Stimulated activated CD4-positive, alpha-beta T cell treated with anti-CD3 and anti-CD28 coated beads, Interleukin-1b, Interleukin-23, amount 100 ng/mL, for 4 hours (primary cell): ENCODE measurements at regions not wholly inside any gene's neighbourhood (a gene's known extent, or its start where the extent isn't known, plus 50 kb on each side); places are given as distances from the start of the nearest gene placed in this dataset.

ENCODE experiments used
- DNase-seq, 2 donors: peaks; one replicate each; pipeline ENCODE4 v3.0.0-alpha.2; 2020; ENCODE audit warnings: low read depth in 2 of 2

DNA sequence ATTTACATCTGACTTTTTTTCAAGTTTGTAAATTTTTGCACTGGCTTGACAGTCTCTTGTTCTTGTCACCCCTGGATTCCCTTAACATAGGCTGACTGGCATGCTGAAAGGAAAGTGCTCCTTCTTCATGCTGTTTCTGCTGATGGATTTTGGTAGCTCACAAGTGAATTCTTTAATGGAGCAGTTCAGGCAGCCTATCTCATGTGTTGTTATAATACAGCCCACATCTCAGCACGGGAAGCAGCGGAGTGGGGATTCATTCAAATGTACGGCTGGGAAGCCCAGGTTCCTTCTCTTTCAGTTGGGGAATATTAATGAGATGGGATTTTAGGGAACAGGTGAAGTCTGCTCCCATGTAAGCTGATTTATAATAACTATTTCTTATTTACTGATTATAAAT, 142.8 kb downstream of the CD8B2 start:
- DNase-seq = no peak

DNA sequence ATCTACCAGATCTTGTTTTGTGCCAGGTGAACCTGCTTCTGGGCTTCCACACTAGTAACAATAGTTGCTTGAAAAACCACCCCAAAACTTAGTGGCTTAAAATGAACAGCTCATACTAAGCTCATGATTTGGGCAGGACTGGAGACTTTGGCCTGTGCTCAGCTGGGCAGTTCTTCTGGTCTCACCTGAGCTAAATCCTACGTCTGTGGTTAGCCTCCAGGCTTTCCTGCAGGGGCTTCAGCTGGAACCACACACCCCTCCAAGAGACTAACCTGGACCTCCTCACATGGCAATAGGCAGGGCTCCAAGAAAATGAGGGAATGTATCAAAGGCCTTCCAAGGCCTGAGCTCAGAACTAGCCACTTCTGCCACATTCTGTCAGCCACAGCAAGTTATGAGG, 144.1 kb downstream of the CD8B2 start:
- DNase-seq = no peak

DNA sequence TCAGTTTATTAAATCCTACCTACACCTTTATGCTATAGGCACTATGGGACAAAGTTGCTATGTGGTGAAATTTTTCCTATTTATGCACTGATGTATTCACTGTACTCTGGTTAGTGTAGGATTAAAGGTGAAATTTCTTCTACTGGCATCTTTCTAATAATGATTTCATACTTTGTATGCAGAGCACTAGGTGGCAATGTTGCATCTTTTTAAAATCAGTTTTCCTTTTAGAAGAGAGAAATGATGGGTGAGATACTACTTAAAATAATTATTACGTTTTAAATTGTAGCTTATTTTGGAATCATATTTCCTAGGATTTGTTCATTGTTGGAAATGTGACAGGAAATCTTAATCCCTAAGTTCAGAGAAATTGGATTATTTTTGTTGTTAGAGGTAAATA, 150.9 kb downstream of the CD8B2 start:
- DNase-seq = no peak

DNA sequence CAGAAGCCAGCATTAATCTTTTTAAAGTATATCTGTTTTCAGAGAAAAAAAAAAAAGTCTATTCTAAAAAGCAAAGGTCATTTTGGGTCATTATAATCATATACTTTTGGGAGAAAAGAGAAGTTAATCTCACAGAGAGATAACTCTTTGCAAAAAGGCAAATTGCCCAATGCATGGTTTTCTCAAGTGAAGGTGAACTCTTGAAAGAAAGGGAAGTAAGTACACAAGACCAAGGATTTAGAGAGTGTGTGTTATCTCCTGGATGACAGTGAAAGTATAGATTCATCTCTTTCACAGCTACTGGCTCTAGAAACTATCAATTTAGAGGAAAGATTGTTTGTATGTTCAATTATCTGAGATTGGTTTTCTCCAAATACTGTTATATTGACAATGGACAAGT, 151.4 kb downstream of the CD8B2 start:
- DNase-seq = no peak

DNA sequence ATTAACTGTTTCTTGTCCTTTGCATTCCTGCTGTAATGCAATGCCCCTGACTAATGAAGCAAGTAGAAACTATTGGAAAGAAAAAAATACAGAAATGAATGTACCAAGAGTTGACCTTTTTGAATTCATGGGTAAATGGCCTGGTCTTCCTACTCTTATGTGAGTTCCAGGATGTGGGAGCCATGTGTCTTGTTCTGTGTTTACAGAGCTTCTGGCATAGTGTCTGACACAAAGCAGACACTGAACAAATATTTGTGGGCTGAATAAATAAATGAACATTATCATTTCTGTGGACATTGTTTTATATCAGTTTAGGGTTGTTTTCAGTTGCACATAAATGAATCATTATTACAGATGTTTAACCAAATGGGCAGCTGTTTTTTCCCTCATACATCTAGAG, 155.5 kb downstream of the CD8B2 start:
- no peak for DNase-seq

DNA sequence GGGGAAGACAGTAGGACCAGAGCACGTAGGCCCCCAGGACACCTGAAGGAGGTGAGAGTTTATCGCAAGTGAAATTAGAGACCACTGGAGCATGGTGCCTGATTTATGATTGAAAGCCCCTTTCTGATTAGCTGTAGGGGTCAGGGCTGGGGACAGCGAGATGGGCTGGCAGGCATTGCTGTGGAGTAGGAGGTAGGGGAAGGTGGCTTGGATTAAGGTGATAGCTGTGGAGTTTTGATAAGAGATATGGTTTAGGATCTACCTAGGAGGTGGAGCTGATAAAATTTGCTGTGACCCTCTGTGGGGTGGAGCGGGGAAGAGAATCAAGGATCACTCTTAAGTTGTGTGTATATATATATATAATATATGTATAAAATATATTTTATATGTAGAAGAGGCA, 157.5 kb downstream of the CD8B2 start:
- no peak for DNase-seq

DNA sequence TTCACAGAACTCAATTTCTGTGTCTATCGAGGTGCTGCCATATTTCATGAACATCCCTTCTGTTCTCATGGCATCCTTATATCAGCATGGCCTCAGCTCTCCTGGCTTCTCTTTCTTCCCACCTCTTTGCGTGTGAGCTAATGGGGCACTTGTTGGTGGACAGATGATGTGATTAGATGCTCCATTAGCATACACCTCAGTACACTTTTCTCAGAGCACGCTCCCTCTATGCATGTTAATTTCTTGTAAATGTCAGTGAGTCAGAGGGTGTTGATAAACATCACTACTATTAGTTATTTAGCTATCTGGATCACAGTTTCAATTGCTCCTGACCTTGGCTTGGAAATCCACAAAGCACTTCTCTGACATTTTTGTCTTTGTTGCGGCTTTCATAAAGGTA, 159.4 kb downstream of the CD8B2 start:
- no peak for DNase-seq

DNA sequence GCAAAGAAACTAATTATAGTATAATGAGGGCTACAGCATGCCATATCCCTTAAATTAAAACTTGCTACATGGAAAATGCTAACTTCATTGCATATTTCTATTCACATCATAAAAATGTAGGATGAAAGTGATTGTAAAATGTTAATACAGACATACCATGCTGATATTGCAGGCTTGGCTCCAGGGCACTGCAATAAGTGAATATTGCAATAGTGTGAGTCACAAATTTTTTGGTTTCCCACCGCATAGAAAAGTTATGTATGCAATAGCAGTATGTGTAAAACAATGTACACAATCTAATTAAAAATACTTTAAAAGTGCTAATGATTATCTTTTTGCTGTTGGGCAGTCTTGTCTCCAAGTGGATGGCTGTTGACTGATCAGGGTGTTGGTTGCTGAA, 162.1 kb downstream of the CD8B2 start:
- DNase-seq = no peak

DNA sequence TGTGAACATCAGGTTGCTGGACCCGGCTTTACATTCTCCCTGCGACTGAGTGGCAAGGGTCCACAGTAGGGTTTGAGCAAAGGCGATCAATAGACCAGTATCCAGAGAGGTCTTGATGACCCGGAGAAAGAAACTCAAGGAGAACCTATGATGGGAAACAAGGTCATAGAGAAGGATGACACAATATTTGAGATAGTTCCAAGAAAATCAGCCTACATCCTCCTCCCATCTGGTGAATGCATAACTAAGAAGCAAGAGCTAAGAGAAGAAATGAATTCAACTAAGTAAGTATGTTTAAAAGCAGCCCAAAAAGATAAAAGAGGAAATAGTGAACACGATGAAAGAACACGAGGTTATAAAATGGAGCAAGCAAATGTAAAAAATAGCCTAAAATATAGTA, 166.3 kb downstream of the CD8B2 start:
- DNase-seq = no peak

DNA sequence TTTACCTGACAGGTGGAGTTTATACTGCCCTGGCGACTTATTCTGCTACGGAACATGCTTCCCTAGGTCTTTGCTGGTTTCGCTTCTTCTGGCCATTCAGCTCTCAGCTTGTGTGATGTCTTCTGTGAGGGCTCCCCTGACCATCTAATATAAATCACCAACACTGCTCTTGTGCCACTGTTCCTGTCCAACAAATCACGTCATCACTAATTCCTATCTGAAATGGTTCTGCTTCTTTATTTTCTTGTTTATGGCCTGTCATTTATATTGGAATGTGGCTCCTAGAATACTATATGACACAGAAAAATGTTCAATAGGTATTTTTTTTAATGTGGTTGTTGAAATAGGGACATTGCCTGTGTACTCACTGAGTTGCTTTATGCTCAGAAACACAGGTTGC, 171.5 kb downstream of the CD8B2 start:
- no peak for DNase-seq

DNA sequence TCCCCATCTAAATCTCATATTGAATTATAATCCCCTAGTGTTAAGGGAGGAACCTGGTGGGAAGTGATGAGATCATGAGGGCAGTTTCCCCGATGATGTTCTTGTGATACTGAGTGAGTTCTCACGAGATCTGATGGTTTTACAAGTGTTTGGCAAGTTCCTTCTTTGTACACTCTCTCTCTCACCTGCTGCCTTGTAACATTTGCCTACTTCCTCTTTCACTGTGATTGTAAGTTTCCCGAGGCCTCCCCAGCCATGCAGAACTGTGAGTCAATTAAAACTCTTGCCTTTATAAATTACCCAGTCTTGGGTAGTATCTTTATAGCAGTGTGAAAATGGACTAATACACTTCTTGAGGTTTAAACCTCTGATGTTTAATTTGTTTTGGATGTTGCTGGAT, 177.5 kb downstream of the CD8B2 start:
- no peak for DNase-seq

DNA sequence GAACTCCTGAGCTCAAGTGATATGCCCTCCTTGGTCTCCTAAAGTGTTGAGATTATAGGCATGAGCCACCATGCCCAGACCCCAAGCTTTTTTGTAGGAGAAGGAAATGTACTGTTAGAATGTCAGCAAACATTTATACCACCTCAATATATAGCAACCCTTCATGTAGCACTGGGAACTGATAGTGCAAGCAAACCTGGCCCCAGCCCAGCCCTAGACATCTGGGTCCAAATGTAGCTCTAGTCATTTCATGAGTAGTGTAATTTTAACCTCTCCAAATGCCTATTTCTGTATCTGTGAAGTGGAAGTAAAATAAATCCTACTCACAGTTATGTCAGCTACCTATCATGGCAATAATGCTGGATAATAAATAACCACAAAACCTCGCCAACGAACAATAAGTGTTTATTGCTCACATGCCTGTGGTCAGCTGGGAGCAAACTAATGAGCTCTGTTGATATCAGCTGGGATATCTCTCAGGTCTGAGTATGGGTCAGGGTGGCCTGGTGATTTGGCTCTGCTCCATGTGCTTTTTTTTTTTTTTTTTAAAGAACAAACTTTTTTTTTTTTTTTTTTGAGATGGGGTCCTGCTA, 180.4 kb downstream of the CD8B2 start:
- DNase-seq = no peak

DNA sequence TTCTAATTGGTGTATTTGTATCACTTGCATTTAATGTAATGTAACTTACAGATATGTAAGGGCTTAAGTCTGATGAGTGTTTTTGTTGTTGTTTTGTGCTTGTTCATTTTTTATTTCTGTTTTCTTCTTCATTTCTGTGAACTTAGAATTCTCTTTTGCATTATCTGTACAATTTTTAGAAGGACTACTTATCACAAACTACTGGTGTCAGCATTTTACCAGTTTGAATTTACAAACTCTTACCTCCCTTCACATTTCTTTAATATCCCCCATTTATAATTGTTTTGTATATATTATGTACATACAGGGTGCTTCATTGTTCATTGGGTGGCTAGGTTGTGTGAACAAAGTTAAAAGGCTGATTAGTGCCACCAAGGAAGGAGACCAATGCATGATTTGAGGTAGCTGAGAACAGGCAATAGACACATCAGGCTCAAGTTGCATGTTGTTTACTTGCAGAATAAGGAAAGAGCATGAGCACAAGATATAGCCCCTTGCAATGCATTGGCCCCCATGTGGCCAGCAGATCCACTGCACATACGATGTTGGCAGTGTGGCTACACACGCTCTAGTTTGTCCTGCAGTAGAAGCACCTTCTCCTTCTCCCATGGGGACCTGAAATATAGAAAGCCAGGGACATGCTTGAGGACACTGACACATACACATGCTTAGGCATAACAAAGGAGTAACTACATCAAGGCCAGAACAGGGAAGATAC, 198.2 kb downstream of the CD8B2 start:
- no peak for DNase-seq

DNA sequence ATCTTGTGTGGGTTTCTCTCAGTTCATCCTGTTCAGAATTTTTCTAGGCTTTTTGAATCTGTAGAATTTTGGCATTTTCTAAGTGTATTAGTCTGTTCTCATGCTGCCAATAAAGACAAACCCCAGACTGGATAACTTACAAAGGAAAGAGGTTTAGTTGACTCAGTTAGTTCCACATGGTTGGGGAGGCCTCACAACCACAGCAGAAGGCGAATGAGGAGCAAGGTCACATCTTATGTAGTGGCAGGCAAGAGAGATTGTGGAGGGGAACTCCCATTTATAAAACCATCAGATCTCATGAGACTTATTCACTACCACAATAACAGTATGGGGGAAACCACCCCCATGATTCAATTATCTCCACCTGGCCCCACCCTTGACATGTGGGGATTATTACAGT, 199.2 kb downstream of the ST6GAL2 start:
- no peak for DNase-seq

DNA sequence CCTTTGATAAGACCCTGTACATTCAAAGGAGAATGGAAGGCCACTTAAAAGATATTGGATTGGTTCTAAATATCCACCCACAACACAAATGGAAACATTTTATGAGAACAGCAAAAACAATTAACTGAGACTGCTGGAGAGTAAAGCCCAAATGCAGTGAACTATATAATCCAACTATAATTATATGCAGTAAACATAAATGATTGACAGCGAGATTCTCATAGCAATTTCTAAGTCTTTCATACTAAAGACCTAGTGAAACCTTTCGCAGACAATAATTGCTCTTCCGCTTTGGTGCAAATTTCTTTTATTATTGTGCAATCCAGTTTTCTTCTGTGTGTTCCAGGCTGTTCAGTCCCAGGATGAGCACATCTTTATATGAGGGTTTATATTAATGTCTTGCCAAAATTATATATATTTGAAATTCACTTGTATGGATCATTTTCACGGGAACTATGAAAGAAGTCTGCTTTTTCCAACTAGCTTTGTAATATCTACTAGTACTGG, 190.9 kb downstream of the ST6GAL2 start:
- no peak for DNase-seq

DNA sequence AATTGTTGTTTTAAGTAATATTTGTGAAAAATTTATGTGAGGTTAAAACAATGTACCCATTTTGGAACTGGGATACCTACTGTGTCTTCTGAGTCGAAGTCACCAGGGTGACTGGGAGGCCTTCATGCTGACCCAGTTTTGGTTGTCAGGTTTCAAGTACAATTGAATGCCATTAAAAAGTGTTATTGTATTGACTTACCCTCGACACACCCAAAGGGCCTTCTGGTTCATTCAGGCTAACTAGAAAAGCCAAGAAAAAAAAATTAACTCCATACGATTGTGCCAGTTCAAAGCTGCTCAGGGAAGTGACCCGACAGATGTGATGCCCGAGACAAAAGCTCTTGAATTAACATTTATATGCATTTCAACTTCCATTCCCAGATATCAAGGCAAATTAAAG, 190.0 kb downstream of the ST6GAL2 start:
- no peak for DNase-seq

DNA sequence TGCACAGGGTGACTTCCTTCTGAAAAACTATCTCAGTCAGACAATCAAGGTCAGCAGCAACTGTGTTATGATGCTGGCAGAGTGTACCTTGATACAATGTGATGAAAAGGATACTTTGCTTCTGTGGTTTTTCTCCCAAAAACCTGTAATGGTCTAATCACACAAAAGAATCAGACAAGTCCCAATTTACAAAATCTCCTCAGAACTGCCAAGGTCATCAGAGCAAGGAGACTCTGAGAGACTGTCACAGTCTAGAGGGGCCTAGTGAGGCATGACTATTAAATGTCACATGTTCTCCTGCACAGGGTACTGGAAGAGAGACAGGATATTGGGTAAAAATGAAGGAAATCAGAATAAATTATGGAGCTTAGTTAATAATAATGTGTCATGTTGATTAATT, 185.4 kb downstream of the ST6GAL2 start:
- no peak for DNase-seq

DNA sequence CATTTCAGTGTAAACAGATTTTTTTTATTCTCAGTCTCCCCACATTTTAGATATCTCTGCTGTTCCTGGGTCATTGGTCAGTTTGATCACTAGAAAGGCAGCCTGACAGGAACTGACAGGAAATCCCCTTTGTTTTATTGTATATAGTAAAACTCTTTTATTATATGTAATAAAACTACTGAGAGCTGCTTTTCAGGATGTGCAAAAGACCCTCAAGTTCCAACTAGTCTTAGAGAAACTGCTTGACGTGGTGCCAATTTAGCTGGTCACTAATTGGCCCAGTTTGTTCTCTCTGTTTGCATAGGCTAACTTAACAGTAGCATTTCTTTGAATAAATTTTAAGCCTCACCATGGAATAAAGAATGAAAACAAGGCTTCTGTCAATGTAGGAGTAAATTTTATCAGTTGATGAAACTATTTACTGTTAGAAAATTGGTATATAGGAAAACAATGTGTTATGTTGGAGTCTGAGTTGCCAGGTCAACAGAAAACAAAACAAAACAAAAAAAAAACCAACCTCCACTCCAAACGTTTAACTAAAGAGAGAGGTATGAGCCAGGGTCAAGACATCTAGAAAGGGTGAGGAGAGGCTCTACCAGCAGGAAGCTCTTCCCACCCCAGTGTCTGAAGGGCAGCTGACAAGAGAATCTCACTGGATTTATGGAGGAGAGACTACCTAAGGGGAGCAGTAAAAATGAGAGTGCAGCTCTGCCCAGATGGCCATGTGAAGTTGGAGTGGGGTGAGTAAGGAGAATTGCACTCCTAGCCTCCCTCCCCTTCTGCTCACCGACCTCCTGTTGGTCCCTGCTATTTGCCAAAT, 184.6 kb downstream of the ST6GAL2 start:
- no peak for DNase-seq

DNA sequence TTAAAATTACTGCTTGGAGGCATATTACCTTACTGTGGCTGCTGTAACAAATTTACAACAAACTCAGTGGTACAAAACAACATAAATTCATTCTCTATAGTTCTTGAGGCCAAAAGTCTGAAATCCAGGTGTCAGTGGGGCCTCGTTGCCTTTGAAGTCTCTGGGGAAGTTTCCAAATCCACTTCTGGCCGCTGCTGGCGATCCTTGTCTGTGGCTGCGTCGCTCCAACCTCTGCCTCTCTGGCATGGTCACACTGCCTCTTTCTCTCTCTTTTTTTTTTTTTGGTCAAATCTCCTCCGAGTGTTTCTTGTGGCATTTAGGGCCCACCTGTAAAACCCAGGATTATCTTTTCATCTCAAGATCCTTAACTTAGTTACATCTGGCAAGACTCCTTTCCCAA, 182.8 kb downstream of the ST6GAL2 start:
- DNase-seq = no peak

DNA sequence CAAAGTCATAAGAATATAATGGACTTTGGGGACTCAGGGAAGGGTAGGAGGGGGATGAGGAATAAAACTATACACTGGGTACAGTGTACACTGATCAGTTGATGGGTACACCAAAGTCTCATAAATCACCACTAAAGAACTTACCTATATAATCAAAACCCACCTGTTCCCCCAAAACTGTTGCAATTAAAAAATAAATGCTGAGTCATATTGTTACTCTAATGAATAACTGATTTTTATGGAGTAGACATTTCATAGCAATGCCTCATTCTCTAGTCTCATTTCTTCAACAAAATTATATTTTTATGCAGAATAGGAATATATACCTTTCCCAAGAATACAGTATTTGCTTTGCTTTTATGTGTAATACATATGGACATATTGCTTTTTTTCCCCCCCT, 181.2 kb downstream of the ST6GAL2 start:
- no peak for DNase-seq

DNA sequence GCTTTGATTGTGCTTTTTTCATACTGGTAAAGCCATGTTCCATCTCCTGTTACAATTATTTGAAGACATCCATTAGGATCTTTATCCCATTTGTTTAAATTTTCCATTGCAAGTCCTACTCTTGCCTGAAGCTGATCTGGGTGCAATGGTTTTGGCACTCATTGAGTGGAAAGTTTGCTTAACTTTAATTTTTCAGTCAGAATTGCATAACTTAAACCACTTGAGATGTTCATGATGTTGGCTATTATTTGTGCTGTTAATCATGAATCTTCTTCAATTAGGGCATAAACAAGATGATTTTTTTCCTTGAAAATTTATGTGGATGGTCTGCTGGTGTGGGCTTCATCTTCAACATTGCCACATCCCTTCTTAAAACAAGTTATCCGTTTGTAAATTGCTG, 180.1 kb downstream of the ST6GAL2 start:
- no peak for DNase-seq

DNA sequence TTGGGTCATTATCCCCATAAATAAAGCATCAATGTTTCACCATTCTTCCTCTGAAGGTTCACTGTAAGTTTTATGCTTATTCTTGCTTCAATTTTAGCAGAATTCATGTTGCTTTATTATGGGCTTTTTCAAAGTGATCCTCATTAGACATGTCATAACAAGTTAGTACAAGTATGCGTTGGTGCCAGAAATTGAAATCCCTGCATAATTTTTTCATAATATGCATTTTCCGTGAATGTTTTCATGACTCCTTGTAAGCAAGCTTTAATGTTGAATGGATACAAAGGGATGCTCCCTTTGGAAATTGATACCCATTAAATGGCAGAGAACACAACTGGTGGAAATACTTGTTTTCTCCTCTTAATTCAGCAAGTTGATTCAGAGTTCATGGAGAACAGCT, 179.7 kb downstream of the ST6GAL2 start:
- no peak for DNase-seq

DNA sequence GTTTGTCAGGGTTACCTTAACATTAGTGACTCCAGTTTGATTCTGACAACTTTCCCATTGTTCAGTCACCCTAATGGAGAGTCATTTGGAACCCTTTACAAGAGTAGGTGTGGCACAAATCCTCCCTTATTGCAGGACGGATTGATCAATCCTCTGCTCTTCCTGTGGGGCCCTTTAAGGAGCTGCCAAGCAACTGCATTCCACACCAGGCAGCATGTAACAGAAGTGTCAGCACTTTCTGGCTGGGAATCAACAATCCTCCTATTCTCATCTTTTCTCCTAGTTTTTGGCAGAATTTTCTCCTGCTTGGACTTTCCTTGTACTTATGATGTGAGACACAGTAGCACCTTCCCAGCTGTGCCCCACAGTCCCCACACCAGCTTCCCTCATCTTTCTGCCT, 177.8 kb downstream of the ST6GAL2 start:
- DNase-seq = no peak
